Brain pericyte (primary cell): ENCODE measurements at regions not wholly inside any gene's neighbourhood (a gene's known extent, or its start where the extent isn't known, plus 50 kb on each side); places are given as distances from the start of the nearest gene placed in this dataset.
"Not testable (repeated sequence)": the region's sequence is repeated elsewhere in the genome, so short reads cannot be mapped to it uniquely, and the experiment has no call there.

Experiments
- DNase-seq: peaks from one replicate; pipeline ENCODE4 v3.0.0-alpha.2; 2012; ENCODE audit warnings: low read depth, low spot score

DNA sequence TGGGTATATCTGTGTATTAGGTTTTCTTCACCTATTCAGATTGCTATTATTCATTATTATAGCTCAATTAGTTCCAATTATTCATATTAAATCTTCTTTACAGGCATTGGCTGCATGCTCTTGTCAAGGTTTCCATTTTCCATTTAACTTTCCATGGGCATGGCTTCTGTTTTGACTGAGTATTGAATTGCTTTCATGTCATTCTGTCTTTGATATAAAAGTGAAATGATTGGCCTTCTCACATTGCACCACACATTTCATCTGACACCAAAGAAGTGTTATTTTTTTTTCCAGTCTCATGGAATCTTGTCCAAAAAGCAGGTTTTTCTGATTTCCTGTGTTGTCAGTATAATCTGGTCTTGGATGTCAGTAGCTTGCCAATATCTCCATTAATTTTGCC, 1244.3 kb downstream of the RAPGEF2 start:
- no peak for DNase-seq

DNA sequence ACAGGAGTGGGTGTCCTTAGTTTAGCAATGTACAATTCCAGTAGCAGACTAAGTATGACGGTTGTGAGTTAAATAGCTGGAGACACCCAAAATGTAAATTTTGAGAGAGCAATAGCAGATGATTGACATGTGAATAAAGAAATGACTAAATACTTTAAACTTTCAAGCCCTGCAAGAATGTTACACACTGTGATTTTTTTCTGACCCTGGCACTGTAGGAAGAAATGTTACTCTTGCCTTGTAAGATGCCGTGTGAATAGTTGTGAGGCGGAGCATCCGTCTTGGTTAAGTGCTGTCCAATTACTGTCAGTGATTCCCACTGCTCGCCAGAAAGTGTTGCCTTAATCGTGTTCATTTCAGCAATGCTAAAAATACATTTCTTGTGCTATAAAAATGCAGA, 1248.1 kb downstream of the RAPGEF2 start:
- no peak for DNase-seq

- DNase-seq = no peak
Measured at GRCh38 chr4:160352637-160353036, 1249.8 kb downstream of the RAPGEF2 start.

- DNase-seq = no peak
Measured at GRCh38 chr4:160353548-160353947, 1250.7 kb downstream of the RAPGEF2 start.

- no peak for DNase-seq
Measured at GRCh38 chr4:160362478-160362877, 1259.6 kb downstream of the RAPGEF2 start.

GRCh38 chr4:160364217-160364616, 1261.3 kb downstream of the RAPGEF2 start:
- no peak for DNase-seq

DNA sequence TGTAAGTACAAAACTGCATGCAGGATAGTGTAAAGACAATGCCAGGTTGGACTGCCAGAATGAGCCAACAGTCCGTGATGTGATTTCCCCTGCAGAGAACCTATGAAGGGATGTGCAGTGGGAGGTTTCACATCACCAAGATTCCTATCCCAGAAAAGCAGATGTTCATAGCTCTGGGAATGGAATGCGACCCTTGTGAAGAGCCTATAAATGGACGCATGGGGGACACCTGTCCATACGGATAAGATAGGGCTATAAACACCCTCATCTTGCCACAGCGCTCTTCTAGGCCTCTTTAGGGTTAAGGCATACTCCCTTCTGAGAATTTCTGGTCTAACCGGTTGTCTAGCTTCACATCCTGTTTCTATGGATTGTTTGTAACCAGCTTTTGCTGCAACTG, 1261.8 kb downstream of the RAPGEF2 start:
- DNase-seq = not testable (repeated sequence)

DNA sequence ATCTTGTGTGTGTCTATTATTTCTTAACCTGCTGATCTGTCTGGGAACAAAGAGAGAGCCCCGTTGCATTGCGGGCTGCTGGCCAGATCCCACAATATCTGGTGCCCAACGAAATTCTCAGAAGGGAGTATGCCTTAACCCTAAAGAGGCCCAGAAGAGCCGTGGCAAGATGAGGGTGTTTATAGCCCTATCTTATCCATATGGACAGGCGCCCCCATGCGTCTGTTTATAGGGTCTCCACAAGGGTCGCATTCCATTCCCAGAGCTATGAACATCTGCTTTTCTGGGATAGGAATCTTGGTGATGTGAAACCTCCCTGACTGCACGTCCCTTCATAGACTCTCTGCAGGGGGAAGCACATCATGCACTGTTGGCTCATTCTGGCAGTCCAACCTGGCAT, 1262.5 kb downstream of the RAPGEF2 start:
- not testable (repeated sequence) for DNase-seq

DNA sequence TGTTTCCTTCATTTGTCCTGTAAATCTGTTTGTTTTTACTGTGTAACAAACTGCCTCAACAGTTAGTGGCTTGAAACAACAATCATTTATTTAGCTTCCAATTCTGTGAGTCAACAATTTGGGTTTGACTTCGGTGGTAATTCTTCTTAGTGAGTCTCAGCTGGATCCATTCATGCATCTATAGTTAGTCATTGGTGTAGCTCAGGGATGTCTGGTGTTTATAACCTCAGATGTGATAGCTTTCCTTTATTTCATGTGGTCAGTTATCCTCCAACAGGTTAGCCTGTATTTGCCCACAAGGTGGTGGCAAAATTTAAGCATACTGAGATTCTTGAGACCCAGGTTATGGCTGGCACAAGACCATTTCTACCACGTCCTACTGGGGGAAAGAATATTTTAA, 1267.2 kb downstream of the RAPGEF2 start:
- no peak for DNase-seq

DNA sequence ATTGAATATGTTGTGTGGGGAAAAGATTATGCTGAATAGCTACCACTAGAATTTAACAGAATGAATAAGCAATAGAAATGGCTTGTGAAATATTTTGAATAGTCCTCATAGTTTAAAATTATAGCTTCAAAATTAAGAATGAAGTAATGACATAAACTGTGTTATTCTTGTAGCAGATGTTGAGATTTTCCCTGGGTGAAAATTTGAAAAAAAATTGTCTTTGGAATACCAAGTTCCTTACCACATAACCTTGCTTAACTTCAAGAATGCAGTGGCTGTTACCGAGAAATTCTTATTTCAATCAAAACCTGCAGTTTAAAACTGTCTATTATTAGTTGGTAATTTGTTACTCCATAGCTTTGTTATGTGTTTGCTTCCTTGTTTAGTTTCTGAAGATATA, 1268.6 kb downstream of the RAPGEF2 start:
- DNase-seq = no peak

DNA sequence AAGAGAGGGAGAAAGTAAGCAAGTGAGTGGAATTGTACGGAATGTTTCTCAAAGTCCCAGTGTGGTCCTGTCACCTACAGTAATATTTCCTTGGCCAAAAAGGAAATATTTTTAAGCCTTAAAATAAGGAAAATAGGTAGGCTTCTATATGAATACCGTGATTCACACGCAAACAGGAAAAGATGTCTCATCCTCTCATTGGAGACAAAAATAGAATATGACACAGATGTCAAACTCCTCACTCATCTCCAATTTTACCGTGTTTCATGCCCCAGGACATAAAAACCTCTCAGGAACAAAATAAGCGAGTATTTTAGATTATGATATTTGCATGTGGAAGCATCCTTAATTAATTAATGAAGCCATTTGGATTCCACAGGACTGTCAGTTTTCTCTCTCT, 1269.5 kb downstream of the RAPGEF2 start:
- DNase-seq = no peak

DNA sequence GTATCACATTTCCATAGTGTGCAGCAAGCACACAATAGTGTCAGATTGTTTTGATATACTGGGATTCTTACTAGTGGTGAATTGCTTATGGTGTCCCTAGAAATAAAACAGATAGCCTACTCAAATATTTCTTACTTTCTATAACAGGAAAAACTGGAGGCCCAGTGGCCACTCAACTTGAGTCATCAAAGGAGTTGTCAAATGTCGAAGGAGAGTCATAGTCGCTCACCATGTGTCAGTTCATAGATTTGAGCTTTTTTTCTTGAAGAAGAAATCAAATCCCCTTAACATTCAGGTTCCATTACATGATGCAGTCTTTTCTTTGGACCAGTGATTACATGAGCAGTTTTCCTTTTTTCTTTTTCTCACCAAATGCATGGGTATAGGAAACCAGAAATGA, 1271.0 kb downstream of the RAPGEF2 start:
- no peak for DNase-seq

GRCh38 chr4:160375772-160376452, 1273.0 kb downstream of the RAPGEF2 start:
- no peak for DNase-seq

- no peak for DNase-seq
Measured at GRCh38 chr4:160386846-160387245, 1284.0 kb downstream of the RAPGEF2 start.

GRCh38 chr4:160399826-160400225, 1296.9 kb downstream of the RAPGEF2 start:
- no peak for DNase-seq

- DNase-seq = no peak
Measured at GRCh38 chr4:160403081-160403480, 1300.2 kb downstream of the RAPGEF2 start.

DNA sequence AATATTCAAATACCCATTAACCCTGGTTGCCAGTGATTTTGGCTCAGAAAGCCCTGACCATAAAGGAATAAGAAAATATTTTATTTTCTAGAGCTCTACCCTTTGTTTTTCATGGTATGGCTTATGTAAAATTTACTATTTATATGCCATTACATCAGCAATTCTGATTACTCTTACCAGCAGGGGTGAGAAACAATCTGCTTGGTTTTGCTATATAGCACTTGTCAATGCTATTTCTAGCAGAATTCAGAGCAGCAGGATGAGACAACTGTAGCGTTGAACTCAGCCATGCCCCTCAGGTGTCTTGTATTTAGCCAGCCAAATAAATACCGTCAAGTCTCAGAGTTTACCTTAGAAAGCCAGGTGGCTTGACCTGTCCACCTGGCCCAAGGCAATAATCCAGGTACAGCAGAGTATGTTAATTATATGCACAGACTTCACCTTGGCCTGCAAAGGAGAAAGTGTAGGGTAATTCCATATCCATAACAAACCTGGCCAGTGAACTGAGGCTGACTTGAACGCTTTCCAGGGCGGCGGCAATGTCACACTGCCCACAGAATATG, 1303.5 kb downstream of the RAPGEF2 start:
- DNase-seq = no peak

GRCh38 chr4:160414496-160414895, 1311.6 kb downstream of the RAPGEF2 start:
- no peak for DNase-seq

DNA sequence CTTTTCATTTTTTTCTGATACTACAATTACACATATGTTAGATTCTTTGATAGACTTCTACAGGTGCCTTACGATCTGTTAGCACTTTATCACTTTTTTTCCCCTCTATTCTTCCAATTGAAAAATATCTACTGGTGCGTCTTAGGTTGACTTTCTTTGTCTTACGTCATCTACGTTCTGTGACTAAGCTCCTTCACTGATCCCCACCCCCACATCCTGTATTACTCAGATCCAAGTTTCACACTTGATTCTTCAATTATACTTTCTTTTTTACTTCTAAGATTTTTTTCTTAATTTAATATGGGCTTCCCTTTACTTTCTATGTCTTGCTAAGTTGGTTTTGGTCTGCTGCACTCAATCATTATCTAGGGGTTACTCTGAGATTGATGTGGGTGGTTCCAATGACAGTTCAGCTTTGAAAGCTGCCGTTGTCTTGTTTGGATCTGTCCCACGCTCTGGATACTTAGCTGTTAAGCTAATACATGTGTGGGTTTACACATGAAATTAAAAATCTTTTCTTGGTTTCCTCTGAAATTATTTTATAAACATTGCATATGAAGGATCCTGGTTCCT, 1321.1 kb downstream of the RAPGEF2 start:
- no peak for DNase-seq

DNA sequence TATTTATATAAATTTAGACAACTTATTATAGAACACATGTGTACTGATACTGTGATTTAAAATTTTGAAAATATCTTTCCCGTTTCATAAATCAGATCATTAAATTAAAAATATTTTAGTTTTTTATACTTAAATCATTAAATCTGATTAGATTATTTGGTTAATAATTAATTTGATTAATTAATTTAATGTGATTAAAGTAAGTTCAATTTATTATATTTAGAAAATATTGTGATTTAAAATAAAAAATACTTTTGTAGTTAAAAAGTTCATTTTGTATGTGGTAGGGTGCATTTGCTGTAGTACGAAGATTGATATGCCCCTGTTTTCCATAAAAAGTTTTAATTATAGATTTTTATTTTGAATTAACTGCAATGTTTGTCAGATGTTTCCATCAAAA, 1323.4 kb downstream of the RAPGEF2 start:
- DNase-seq = no peak

- DNase-seq = no peak
Measured at GRCh38 chr4:160450876-160451275, 1348.0 kb downstream of the RAPGEF2 start.

- DNase-seq = not testable (repeated sequence)
Measured at GRCh38 chr4:160481696-160482690, 1379.1 kb downstream of the RAPGEF2 start.
